HG03342 (cell line): ENCODE measurements at regions not wholly inside any gene's neighbourhood (a gene's known extent, or its start where the extent isn't known, plus 50 kb on each side); places are given as distances from the start of the nearest gene placed in this dataset.
"Not testable (repeated sequence)": the region's sequence is repeated elsewhere in the genome, so short reads cannot be mapped to it uniquely, and the experiment has no call there.

Experiments
- ATAC-seq: cut with Tn5 transposase; IDR thresholded peaks from one replicate; pipeline ENCODE4 v1.9.1; 2021; ENCODE audit warnings: mild to moderate bottlenecking, moderate library complexity; ENCODE audit not compliant: unreplicated experiment

DNA sequence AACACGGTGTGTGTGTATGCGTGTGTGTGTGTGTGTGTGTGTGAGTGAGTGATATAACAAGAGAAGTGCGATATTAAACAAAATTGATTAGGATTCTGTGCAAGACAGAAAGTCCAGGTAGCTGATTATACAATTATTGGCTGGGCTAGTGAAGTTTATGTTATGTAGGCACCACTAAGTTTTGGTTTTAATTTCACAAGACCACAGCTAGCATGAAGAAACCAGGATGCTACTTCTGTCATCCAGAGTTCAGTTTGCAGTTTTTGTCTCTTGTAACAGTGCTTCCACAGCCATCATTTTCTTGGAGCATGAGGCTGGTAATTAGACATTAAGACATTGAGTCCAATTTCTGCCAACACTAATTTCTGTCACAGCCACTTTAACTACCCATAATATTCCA lies 1590.2 kb upstream of the B3GALT2 start:
- ATAC-seq = no peak

DNA sequence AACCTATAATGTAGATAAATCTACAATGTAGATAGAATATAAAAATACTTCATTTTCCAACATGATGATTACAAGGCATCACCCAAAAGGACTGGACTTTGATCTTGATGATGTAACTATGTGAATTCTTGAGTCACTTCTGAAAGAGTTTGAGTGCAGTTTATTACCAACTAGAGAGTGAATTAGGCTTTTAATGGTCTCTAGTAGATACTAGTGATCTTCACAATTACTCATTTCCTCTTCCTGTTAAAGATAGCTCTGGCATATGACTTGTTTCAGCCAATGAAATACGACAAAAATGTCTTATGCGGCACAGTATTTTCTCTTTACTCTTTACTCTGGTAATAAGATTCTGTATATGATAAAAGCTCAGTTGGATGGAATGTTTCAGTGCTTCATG lies 1588.1 kb upstream of the B3GALT2 start:
- no peak for ATAC-seq

DNA sequence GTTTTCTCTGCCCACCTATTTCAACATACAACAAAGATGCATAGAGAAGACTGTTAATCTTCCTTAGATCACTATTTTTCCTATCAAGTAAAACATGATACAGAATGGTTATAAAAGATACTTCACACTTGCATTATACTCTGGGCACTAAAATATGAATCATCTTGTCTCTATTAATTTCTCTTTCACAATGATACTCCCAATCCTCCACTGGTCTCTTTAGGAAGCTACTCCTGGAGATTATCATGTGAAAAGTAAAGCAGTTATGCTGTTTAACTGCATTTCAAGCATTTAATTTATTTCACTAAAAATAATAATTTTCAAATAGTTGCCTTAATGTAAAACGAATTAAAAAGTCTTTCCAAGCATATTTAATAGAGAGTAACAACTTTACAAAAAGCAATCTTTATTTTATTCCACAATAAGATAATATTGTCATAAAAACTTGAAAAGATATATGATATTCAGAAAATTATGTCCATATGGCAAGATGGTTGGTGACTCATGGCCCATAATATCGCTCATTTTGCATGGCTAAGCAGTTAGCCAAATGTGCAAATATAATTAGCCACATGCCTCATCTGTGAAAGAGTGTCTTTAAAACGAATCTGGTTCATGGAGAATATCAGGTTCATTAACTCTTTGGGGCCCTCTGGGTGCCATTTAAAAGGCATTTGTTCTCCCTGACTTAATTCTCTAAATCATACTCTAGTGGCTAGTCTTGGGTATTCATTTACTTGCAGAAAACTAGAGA lies 1569.0 kb upstream of the B3GALT2 start:
- ATAC-seq = no peak

DNA sequence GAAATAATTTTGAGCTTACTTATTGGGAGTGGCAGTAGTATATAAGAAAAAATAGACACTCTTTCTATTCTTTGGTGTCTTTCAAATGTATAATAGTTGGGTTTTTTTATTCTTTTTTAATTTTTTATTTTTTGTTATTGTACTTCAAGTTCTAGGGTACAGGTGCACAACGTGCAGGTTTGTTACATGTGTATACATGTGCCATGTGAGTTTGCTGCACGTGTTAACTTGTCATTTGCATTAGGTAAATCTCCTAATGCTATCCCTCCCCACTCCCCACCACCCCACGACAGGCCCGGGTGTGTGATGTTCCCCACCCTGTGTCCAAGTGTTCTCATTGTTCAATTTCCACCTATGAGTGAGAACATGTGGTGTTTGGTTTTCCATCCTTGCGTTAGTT lies 1552.4 kb upstream of the B3GALT2 start:
- not testable (repeated sequence) for ATAC-seq

DNA sequence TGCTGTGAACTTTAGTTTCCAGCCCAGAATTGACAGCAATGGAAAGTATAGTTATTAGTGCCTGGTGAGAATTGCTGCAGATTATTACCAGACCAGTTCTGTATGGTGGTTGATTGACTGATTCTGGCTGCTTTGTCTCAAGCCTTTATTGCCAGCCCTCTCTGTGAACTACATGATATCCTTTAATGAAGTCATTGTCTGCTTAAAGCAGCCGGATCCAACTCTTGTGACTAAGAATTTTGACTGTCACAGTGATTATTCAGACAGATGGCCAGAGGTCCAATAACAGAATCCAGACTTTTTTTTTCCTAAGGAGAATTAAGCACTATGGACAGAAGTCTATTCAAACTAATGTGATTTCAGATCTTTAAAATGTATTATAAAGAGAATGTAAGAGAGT lies 1548.6 kb upstream of the B3GALT2 start:
- ATAC-seq = no peak

DNA sequence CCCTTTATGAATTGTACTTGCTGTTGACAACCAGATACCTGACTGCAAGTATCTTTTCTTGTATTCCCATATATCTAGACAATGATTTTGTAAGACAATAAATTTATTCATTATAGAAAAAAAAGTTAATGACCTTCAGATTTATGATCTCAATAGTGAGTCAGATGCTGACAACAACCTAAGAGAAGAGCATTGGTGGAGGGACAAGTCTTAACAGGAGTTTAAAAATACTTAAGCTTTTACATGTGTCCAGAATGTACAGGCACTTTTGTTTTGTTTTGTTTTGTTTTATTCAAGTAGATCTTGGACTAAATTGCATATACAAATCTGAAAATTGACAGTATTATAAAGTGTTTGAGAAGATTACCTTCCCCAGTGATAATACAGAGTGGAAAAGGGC lies 1544.6 kb upstream of the B3GALT2 start:
- no peak for ATAC-seq

DNA sequence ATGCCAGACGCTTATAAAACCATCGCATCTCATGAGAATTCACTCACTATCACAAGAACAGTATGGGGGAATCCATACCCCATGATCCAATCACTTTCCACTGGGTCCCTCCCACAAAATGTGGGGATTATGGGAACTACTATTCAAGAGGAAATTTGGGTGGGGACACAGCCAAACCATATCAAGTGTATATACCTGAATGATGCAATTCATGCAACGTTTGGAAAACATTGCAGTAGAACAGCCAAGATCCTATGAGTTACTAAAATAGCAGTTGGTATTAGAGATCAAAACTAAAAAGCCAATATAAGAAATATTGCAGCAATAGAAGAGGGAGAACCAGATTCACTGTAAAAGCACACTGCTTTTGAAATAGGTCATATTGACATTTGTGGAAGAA lies 1543.9 kb upstream of the B3GALT2 start:
- ATAC-seq = no peak

DNA sequence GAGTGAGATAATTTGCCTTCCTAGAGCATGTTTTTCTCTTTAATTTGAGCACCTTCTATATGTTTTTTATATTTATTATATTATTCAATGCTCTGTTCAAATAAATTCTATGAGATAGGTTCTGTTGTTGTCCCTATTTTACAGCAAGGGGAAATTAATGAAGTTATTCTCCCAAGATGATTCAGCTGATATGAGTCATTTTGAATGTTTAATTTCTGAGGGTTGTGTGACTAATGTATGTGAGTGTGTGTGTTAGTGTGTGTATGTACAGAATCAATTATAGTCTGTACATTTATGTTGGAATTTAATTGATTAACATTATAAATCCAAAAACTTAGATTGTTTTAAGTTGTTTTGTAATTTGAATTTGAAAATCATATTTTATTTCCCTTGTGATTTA lies 1536.7 kb upstream of the B3GALT2 start:
- ATAC-seq = no peak

DNA sequence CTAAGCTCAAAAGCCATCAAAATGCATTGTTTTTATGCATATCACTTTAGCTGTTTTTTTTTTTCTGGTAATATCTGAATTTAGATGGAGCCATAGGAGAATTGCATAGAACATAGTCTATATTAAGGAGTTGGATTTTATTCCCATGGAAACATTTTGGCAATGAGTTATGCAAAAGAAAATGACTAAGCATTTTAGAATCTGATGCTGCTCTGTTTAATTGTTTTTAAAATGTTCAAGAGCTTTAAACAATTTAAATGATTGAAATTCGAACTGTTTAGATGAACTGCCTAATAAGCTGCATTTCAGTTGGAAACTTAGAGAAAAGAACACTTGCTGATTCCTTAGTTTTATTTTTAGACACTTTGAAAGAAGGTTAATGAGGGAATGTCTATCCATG lies 1531.5 kb upstream of the B3GALT2 start:
- no peak for ATAC-seq

DNA sequence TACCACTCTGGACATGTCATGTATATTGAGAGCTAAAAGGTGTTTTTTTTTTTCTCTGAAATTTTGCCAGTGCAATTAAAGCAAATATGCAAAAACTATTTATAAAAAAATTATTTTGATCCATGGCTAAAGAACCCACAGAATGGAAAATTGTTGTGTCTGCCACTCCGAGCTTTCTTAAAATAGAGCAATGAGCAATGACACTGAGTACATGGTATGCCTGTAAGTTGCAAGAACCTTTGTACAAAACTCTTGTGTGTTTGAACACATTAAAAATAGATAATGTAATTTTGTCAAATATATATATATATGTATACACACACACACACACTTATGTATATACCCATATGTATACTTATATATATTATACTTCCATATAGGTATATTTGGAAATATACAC lies 1530.9 kb upstream of the B3GALT2 start:
- no peak for ATAC-seq

DNA sequence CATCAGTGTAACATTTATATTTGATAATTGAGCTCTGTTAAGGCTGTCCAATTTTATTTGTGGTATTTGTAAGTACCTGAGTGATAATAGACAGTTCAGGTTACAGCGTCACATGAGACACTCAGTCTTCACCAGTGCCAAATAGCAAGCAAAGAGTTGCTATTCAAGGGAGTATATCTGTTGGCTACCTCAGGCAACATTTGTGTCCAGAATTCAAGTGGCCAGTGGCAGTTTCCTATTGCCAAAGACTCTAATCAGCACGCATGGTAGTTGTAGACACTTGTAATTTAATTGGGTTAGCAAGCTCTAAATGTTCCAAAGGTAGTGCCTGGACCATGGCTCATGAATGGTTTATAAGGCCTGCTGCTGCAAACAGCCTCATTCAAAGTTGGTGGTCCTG lies 1524.3 kb upstream of the B3GALT2 start:
- ATAC-seq = no peak

DNA sequence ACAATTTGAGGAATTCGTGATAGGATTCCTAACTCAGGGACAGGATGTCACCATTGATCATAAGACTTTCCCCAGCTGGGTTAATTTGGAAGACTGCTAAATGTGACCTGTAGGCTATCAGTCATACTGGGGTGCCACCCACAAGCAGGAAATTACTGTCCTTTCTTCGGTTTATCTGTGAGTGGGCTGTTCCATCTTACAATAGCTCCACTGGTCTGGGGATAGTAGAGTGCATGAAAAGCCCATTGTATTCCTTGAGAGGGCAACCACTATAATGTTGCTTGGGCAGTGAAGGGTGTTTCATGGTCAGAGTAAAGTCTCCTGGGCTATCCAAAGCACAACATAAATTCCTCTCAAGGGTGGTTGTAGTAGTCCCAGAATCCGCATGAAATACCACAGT lies 1523.0 kb upstream of the B3GALT2 start:
- no peak for ATAC-seq

DNA sequence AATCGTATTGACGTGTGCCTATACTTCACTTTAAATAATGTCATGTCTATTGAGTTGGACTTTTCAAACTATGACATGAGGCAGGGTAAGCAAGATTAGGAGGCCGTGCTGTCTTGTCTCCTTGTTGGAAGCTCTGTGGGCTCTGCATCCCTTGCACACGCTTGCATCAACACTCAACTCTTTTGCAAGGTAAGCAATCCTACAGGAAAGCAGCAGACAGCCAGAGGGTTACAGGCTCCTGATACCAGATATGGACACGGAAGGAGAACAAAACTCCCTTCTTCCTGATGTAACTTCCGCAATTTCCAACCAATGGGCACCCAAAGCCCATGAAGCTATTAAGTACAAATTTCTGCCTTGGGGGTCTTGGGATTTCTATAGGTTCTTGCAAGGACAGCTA lies 1520.7 kb upstream of the B3GALT2 start:
- no peak for ATAC-seq

DNA sequence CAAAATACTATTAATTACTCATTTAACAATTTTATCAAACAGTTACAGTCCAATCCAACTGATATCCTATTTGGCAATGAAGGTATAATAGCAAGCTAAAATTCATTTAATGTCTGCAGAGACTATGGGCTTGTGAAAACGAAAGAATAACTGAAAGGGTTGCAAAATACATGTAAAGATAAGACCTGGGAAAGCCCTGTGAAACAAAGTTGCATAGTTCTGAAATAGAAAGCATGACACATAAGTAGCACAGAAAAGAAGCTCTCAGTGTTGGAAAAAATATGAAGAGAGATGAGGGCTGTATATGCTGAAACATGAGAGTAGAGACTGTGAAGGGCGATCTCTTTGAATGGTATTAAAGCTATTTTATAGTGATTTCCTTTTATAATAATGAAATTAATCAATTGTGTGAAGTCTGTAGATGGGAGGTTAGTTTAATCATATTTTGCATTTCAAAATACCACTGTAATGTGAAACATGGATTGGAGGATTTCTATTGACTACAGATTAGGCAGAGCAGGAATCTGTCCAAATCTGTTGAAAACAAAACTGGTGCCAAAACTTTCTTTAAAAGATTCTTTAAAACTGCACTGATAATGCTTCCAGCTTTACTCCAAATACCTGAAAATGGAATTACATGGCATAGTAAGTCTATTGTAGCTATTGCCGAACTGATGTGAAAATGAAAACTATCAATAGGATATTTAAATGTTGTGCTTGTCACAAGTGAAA lies 1518.9 kb upstream of the B3GALT2 start:
- ATAC-seq = peak; percentile 67

DNA sequence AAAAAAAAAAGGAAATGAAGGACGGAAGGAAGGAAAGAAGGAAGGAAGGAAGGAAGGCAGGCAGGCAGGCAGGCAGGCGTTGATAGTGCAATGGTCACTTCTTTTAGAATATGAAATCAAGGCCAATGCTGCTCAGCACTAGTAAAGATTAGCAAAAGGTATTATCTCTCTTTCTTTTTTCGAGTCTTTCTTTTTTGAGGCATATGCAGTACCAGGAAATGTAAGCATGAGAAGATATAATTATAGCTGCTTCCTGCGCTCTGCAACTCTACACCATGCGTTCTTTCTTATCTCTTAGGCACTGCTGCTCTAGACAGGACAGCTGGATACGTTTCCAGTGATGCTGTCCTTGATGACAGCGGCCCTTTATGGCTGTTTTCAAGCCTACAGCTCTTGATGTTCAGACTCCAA lies 1512.5 kb upstream of the B3GALT2 start:
- no peak for ATAC-seq

DNA sequence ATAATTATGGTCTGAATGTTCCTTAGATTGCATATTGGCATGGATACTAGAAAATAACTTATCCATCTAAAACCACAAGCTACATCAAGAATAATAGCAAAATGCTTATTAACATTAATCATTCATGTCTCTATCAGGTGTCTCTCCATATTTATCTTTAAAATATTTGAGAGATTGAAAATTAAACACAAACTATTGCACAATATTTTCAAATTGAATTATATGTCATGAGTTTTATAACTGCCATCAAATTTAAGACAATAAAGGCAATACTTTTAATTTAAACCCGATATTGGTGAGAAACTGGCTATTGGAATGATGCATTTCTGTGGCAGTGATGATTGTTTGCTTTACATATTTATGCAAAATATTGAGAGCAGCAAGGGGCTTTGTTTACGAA lies 1506.8 kb upstream of the B3GALT2 start:
- no peak for ATAC-seq

DNA sequence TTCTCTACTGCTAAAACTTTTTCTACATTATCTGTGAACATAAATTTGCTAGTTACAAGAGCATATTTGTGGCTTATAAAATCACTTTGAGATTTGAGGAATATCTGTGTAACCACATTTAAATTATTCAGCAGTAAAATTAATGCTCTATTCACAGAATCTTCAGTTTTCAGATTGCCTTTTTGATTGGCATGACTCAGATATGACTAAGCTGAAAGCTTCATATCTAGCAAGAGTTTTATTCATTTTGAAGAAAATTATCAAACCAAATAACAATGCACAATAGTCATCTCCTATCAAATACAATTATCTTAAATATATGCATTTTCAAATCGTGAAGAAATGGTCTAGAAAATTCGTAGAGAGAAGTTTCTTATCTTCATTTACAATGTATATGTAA lies 1498.2 kb upstream of the B3GALT2 start:
- no peak for ATAC-seq

DNA sequence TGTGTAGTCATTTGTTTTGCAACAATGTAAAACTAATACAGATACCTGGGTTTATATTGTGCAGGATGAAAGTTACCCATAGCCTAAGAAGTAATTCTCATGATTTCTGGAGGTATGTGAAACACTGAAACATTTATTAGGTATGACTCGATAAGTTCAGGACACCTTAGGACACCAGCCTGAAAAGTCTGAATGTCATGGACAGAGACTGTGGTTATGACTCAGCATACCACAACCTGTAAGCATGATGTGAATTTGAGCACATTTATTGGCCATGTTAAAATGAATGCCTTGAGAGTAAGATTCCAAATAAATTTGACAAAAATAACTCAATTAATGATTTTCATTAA lies 1471.7 kb upstream of the B3GALT2 start:
- ATAC-seq = no peak

DNA sequence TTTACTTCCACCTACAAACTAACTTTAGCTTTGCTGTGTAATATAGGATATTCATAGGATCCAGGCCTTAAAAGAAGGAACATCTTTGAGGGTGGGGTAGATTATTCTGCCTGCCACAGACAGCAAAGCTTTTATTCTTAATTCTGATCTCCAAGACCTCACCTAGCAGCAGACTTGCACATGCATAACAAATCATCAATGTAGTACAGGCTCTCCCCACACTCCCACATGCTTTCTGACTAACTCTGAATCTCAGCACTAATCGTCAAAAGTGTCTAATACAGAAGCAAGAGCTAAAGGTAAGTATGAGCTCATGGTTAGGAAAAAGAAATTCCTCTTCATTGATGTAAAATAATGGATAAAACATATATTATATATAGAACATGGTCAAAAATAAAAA lies 1468.5 kb upstream of the B3GALT2 start:
- no peak for ATAC-seq

DNA sequence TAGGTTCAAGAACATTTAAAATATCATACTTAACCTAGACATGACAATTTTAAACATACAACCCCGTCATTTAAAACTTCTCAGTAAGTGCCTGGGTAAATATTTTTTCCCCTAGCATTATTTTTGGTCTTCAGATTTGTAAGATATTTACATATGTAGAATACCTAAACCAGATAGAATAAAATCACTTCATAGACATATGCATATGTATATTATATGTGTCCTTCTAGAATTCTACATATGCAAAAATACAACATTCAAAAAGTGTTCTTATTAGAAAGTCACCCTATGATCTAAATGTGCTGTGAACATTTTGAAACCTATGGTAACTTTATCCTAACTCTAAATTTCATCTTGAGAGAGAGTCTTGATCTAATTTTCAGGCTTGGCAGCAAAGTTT lies 1467.0 kb upstream of the B3GALT2 start:
- ATAC-seq = no peak

DNA sequence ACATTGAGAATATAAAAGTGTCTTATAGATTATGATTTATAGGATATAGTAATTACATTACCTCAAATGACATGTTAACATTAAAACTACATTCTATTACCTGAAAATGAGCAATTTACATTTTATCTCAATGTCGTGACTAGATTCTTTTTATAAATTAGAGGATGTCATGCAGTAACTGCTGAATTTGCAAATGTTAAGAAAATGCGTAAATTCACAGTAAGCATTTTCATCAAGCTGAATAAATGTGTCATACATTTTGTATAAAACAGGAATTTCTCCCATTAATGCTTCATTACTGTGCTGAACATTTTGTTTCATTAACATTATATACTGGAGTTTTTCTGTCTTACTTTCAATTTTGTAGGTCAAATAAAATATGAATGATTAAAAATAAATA lies 1460.7 kb upstream of the B3GALT2 start:
- ATAC-seq = no peak

DNA sequence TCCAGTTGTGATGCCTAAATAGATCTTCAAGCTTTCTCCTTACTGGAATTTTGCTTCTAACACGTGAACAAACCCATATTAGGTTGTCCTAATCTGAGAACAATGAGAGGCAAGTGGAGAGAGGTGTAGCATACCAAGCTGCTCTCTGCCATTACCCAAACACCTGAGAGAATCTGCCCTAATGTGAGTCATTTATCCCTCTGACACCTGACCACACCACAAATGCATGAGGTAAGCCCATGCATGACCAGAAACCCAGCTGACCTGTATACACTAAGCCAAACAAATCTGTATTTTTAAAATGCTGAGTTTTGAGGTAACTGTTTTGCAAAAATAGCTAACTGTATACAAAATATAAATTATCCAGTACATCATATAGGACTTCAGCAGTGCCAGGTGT lies 1458.1 kb upstream of the B3GALT2 start:
- peak; percentile 61 for ATAC-seq

DNA sequence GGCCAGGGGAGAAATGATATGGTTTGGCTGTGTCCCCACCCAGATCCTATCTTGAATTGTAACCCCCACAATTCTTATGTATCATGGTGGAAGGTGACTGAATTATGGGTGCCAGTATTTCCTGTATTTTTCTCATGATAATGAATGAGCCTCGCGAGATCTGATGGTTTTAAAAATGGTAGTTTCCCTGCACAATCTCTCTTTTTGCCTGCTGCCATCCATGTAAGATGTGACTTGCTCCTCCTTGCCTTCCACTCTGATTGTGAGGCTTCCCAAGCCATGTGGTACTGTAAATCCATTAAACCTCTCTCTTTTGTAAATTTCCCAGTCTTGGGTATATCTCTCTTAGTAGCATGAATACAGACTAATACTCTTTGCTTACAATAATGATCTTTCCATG lies 1453.9 kb upstream of the B3GALT2 start:
- ATAC-seq = no peak
